Activated CD8-positive, alpha-beta memory T cell treated with anti-CD3 and anti-CD28 coated beads for 24 hours (primary cell): ENCODE measurements at regions not wholly inside any gene's neighbourhood (a gene's known extent, or its start where the extent isn't known, plus 50 kb on each side); places are given as distances from the start of the nearest gene placed in this dataset.
"Not testable (repeated sequence)": the region's sequence is repeated elsewhere in the genome, so short reads cannot be mapped to it uniquely, and the experiment has no call there.

Experiments
- DNase-seq: peaks from one replicate; pipeline ENCODE4 v3.0.0-alpha.2; 2020

DNA sequence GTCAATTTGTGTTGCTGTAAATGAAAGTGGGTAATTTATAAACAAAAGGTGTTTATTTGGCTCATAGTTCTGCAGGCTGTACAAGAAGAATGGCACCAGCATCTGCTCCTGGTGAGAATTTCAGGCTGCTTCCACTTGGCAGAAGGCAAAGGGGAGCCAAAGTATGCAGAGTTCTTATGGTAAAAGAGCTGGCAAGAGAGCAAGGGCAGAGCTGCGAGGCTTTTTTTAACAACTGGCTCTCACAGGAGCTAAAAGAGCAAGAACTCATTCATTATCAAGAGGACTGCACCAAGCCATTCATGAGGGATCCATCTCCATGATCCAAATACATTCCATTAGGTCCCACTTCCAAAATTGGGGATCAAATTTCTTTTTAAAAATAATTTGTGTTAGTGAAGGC, 1712.7 kb downstream of the SLITRK5 start:
- DNase-seq: no peak

DNA sequence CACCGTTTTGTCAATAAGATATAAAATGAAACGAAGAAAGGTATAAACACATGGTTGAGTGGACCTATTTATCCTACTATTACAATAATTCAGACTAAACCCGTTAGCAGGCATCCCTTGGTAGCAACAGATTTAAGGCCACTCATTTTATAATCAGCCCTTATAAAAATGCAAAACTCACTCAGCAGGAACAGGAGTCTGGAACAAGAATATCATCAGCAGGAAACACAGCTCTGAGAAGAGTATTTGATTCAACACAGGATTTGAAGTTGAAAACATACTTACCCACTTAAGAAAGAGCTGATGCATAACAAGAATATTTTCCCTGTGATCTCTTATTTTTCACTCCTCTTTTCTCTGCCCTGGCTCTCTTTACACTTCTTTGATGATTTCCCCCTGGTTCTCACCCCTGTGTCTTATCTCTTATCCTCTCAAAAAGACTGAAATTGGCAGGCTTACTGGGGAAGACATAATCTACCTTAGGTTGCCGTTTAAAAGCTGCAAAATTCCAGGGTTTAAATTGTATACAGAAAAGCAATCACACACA, 1722.7 kb downstream of the SLITRK5 start:
- no peak for DNase-seq

DNA sequence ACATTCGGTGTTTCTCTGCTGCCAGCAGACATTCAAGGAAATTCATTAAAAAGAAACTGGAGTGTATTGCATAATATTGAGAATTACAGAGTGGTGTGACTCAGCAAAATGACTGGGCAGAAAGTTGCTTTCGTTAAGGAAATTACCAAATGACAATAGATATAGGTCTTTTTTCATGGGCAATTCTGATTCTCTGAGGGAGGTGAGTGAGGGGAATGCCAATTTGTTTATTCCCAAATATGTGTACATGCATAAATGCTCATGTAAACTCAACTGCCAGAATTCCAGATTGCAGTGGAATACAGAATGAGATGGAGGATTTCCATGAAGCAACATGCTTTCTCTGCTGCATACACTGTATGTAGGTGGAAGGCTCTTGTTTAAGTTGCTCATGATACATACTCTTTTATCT, 1730.1 kb downstream of the SLITRK5 start:
- DNase-seq: no peak

DNA sequence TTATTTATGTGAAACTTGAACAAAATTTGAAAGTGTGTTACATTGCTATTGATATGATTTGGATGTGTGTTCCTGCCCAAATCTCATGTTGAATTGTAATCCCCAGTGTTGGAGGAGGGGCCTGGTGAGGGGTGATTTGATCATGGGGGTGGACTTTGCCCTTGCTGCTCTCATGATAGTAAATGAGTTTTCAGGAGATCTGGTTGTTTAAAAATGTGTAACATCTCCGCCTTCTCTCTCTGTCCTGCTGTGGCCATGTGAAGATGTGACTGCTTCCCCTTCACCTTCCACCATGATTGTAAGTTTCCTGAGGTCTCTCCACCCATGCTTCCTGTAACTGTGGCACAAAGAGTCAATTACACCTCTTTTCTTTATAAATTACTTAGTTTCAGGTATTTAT, 1731.0 kb downstream of the SLITRK5 start:
- DNase-seq: no peak

DNA sequence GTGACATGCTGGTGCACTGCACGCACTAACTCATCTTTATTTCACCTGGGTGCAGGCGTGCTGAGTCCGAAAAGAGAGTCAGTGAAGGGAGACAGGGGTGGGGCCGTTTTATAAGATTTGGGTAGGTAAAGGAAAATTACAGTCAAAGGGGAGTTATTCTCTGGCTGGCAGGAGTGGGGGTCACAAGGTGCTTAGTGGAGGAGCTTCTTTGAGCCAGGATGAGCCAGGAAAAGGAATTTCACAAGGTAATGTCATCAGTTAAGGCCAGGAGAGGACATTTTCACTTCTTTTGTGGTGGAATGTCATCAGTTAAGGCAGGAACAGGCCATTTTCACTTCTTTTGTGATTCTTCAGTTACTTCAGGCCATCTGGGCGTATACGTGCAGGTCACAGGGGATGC, 1734.9 kb downstream of the SLITRK5 start:
- not testable (repeated sequence) for DNase-seq

DNA sequence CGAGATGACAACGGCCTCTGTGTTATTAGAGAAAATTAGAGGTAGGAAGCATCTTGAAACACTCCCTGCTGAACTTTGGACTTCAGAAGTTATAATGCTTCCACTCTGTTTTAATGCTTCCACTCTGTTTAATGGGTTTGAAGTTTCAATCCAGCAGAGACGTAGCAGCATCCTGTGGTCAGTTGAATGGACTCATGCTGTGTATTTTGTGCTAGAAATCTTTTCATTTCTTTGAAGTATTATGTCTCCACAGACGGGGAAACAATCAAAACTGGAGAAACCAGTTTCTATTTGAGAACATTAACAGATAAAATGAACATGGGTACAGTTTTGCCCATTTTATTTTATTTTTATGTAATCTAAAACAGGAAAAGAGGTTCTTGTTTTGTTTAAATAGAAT, 1736.2 kb downstream of the SLITRK5 start:
- DNase-seq: no peak

DNA sequence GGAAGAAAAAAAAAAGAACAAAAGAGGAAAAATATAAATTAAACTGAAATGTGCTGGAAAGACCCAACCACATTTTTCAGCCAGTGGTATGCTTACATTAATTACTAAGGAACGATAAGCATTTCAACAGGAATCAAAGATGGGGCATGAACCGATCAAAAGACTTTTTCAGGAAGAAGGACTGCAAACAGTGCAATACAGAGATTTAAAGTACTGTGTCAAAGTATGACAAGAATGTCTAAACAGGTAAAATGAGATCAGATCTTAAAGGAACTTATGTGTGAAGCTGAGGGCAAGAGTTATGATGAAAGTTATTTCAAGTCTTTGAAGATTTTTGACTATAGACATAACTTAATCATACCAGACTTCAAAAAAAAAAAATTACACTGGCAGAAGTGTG, 1761.8 kb downstream of the SLITRK5 start:
- no peak for DNase-seq

DNA sequence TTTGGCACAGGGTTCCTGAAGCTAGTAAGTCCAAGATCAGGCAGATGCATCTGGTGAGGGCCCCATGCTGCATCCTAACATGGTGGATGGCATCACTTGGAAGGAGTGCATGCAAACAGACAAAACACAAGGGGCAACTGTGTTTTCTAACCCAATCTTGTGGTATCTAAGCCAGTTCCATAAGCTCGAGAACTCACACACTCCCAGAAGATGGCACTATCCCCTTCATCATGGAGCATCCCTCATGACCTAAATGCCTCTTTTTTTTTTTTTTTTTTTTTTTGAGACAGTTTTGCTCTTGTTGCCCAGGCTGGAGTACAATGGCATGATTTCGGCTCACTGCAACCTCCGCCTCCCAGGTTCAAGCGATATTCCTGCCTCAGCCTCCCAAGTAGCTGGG, 1763.5 kb downstream of the SLITRK5 start:
- DNase-seq: not testable (repeated sequence)

DNA sequence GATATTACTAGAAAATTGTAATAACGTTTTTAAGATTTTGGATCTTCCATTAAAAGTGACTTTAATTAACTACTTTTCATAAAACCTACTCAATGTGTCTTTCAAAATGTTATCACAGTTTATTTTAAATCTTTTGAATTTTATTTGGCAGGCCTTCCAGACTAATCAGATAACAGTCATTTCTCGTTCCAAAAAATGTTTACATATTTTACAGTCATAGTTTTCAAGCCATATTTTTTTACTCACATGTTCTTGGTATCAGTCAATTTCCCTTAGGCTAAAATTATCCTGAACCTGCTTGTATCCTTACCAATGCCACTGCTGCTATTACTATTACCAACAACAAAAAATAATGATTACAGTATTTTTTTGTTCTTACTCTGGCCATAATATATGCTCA, 1783.5 kb downstream of the SLITRK5 start:
- DNase-seq: no peak

DNA sequence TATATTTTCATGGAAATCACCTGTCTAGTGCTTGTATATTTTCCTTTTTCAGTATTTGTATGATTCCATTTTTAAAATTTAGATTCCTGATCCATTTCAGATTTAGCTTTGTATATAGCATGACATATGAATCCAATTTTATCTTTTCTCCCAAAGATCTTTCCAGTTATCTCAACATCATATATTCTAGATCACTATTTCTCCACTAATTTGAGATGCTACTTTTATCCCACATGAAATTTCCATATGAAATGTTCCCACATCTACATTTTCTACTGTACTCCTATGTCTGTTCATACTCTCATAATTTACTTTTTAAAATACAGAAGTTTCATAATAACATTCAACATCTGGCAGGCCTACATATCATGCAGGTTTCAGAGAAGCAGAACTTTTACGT, 1784.1 kb downstream of the SLITRK5 start:
- DNase-seq: no peak

DNA sequence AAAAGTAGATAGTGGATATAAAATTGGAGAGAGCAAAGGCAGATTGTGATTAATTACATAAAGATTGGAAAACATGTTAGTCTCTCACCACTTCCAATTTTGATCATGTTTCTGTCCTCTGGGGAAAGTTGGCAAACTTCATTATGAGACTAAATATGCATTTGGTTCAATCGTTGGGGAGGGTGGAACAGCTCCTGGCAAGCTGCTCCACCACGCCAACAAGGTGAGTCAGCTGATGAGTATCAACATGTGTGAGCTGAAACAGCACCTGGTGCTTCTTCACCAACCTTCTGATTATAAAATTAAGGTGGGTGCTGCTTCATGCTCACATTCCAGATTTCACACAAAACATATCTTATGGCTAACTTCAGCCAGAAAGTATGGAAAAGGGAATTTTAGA, 1784.6 kb downstream of the SLITRK5 start:
- no peak for DNase-seq

DNA sequence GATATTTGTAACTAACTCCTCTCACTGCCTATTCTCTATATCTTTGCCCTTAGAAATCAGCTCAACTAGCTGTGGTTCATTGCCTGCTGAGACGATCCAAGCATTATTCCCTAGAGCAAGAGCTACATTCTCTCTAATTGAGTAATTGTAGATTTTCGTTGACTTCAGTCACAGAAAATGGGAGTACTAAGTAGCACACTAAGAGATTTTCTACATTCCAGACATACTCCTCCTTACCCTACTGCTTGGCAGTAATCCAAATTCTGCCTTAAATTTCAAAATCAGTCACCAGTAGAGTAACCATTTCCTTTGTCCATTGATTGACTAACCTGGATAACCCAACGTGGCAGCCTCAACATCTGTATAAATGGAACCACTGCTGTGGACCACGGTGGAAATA, 1786.8 kb downstream of the SLITRK5 start:
- DNase-seq: no peak

DNA sequence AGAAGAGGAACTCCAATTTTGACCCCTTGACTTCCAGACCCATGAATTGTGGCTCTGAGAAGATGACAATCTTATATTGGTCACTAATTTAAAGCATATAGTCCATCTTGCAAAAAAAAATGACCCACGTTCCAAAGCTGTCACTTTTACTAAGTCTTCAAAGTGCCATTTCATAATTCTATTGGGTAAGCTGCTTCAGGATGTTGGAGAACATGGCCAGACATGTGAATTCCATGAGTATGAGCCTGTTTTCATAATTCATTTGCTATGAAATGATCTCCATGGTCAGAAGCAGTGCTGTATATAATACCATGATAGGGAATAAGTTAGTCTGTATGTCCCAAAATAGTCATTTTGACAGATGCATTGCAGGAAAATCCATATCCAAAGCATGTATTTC, 1787.3 kb downstream of the SLITRK5 start:
- DNase-seq: no peak

DNA sequence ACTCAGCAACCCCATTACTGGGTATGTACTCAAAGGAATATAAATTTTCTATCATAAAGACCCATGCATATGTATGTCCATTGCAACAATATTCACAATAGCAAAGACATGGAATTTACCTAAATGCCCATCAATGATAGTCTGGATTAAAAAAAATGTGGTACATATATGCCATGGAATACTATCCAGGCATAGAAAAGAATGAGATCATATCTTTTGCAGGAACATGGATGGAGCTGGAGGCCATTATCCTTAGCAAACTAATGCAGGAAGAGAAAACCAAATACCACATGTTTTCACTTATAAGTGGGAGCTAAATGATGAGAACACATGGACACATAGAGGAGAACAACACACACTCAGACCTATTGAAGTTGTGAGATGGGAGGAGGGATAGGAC, 1789.7 kb downstream of the SLITRK5 start:
- DNase-seq: not testable (repeated sequence)

DNA sequence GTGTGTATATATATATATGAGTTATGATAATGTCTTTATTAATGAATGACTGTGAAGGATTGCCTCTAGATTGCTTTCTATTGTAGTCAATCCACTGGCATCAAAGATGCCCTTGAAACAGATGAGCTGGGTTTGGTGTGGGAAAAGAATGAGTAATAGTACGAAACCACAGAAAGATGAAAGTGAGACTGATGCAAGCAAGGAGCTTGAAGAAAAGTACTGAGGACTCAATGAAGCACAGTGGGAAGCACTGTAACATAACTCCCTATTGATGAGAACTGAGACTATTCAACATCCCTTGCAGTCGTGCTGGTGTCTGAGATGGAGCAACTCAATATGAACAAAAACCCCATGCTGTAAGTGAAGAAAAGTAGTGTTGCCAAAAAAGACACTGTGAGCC, 1794.2 kb downstream of the SLITRK5 start:
- DNase-seq: no peak

DNA sequence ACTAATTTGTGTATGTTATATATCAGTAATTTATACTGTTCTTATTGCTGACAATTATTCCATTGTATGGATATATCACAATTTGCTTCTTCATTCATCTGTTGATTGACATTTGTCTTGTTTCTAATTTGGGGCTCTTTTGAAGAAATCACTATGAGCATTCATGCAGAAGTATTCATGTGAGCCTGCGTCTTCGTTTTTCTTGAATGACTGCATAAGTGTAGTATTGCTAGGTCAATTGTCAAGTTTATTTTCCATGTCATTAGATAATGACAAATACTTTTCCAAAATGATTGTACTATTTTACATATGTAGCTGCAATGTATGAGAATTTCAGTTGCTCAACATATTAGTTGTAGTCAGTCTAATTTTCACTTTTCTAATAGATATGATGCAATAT, 1796.9 kb downstream of the SLITRK5 start:
- no peak for DNase-seq

DNA sequence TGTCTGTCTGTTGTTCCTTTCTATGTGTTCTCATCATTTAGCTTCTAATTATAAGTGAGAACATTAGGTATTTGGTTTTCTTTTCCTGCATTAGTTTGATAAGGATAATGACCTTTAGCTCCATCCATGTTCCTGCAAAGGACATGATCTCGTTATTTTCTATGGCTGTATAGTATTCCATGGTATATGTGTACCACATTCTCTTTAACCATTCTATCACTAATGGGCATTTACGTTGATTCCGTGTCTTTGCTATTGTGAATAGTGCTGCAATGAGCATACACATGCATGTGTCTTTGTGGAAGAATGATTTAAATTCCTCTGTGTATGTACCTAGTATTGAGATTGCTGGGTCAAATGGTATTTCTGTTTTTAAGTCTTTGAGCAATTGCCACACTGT, 1799.7 kb downstream of the SLITRK5 start:
- DNase-seq: no peak

DNA sequence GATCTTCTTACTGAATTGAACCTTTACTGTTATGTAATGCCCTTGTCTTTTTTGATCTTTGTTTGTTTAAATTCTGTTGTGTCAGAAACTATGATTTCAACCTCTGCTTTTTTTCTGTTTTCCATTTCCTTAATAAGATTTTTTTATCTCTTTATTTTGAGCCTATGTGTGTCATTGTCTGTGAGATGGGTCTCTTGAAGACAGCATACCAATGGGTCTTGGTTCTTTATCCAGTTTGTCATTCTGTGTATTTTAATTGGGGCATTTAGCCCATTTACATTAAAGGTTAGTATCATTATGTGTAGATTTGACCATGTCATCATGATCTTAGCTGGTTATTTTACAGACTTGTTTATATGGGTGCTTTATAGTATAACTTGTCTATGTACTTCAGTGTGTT, 1803.3 kb downstream of the SLITRK5 start:
- no peak for DNase-seq

DNA sequence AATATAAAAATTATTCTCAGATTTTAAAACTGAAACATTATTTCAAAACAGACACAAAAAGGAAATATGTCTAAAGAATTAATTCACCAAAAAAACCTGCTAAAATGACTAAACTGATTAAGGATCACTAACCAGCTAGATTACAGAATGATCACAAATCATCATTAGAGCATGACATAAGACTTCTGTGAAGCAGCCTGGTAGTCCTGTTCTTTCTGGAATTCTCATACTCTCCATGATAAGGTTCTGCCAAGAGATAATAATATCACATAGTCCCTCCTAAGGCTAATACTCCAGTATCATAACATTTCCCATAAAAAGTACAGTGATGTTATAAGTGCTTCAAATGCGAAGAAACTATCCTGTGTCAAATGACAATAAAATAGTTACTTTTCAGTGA, 1814.9 kb downstream of the SLITRK5 start:
- no peak for DNase-seq

DNA sequence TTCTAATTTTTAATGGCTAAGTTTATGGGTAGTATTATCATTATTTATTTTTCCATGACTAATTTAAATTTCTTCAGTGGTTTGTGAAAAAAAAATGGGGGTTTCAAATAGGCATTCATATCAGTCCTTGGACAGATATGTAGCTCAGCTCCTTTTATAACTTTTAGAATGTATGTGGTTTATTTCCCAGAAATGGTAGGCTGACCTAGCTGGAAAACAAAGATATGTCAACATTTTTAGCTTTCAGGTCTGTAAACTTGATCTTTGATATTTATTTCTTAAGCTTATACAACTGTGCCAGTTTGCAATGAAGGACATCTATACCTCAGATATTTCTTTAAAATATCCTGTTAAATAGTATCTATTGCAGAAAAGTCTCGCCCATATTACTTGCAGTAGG, 1815.5 kb downstream of the SLITRK5 start:
- DNase-seq: no peak

DNA sequence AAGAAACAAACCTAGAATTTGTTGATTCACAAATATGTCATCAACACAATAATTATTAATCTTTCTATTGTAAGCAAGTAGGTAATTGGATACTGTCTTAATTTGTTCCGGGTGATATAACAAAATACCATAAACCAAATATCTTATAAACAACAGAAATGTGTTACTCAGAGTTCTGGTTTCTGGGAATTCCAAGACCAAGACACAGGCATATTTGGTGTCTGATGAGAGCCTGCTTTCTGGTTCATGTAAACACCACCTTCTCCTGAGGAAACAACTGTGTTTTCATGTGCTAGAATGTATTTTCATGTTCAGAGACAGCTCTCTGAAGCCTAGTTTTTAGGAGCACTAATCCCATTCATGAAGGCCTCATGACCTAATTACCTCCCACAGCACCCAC, 1819.5 kb downstream of the SLITRK5 start:
- no peak for DNase-seq

DNA sequence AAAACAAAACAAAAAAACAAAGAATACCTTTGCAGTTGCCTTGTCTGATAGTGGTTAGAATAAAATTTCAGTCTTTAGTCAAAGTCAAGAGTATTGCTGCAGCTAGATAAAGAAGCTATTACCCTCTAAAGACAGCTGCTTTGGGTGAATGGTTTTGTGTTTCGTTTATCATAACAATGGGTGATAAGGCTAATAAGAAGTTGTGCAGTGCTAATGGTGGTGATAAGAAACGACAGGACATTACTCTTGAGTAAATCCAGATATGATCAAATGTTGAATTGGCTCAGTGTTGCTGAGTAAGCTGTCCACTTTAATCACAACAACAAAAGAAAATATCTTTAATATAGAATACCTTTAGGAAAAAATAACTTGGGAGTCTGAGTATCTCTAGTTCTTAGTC, 1825.3 kb downstream of the SLITRK5 start:
- DNase-seq: no peak

DNA sequence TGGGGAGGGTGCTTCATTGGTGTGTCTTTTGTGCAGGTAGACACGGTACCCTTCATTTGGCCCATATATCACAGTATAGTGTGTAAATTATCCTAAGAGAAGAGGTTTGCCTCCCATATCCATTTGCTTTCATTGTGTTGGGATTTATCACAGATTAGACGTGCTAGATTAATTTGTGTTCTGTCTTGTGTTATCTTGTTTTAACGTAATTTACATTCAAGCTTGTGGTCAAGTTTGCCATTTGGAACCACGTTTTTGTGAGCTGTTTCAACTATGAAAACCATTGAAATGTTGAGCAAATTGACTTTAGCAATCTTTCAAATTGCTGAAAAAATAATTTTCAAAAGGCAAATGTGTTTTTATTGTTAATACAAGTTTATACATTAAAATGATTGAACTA, 1826.5 kb downstream of the SLITRK5 start:
- no peak for DNase-seq

DNA sequence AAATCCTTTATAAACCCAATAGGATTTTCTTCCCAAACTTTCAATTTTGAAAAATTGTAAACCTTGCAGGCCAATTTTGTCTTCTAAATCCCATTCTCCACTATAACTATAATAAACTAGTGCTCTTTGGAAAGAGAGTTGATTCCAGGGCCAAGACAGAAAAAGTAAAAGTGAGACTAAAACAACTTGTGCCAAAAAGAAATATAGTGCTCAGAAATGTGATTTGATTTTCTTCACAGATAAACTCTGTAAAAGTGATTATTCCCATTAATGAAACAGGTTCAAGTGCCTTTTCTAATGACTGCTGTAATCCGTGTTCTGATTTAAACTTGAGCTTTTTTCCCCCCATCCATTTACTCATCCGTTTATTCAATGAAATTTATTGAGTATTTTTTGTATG, 1831.1 kb downstream of the SLITRK5 start:
- no peak for DNase-seq

DNA sequence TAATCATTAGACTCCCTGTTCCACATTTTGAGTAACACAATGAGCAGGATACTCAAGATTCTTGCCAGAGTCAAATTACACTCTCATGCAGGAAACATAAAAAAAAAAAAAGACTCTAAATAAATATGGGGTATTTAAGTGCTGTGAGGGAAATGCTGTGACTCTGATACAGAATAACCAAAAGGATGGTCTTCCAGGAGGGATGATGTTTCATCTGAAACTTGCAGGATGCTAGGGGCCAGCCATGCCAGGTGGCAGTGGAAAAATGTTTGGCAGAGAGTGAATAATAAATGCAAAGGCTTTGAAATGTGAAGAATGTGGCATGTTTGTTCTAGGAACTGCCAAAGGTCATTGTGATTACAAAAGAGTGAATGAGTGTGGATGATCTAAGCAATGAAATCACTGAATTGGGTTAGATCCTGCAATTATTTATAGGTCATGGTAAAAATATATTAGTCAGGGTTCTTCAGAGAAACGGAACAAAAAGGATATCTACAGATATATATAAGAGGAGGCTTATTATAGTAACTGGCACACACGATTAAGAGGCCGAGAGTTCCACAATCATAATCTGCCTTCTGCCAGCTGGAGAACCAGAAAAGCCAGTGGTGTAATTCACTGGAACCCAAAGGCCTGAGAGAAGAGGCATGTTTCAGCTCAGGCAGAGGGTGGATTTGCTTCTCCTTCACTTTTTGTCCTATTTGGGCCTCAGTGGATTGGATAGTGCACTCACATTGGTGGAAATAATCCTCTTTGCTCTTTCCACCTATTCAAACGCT, 1832.8 kb upstream of the MIR17HG start:
- DNase-seq: no peak
